ENCODE measurements at regions not wholly inside any gene's neighbourhood (a gene's known extent, or its start where the extent isn't known, plus 50 kb on each side); places are given as distances from the start of the nearest gene placed in this dataset.
"Not testable (repeated sequence)": the region's sequence is repeated elsewhere in the genome, so short reads cannot be mapped to it uniquely, and the experiment has no call there.

- DNase-seq = no peak
- Mint-ChIP-seq H3K27me3 (no peaks in the 10 kb centered on the region), H3K4me3 (no peak overlapping the region), H3K4me1 (no peaks in the 10 kb centered on the region), H3K36me3 (ENCODE audit: low read depth) (no peaks in the 10 kb centered on the region), H3K9me3 (no peaks in the 10 kb centered on the region), H3K27ac (no peak overlapping the region)
- intact Hi-C loops (cut with micrococcal nuclease) = no loop called here
Measured at GRCh38 chr14:43369710-43370564, 1137.1 kb downstream of the FSCB start.

- intact Hi-C loops (cut with micrococcal nuclease) = no loop called here
- no peaks in the 10 kb centered on the region for H3K4me1 Mint-ChIP-seq
- no peak overlapping the region for H3K27ac Mint-ChIP-seq
Measured at GRCh38 chr14:43362586-43362985, 1144.5 kb downstream of the FSCB start.

DNA sequence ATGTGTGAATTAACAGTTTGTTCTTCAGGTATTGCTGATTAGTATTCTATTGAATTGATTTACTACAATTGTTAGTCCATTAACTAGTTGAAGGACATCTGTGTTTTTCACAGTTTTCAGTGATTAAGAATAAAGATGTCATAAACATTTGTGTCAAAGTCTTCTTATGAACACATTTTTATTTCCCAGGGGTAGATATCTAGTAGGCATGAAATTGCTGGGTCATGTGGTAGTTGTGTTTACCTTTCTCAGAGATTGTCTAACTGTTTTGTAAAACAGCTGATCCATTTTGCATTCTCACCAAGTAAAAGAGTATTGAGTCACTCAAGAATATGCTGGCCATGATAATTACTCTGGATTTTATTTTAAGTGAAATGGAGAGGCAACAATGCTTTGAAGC is 1145.3 kb downstream of the FSCB start:
- H3K36me3 Mint-ChIP-seq (ENCODE audit: low read depth) = no peaks in the 10 kb centered on the region
- intact Hi-C loops (cut with micrococcal nuclease) = no loop called here
- H3K4me3 Mint-ChIP-seq = no peak overlapping the region
- DNase-seq = no peak
- no peaks in the 10 kb centered on the region for H3K9me3 Mint-ChIP-seq
- H3K27me3 Mint-ChIP-seq = no peaks in the 10 kb centered on the region
- no peak overlapping the region for H3K27ac Mint-ChIP-seq
- H3K4me1 Mint-ChIP-seq = no peaks in the 10 kb centered on the region

More at GRCh38 chr14:43362586-43362985, 1144.5 kb downstream of the FSCB start:
- Mint-ChIP-seq H3K36me3 (ENCODE audit: low read depth) (no peaks in the 10 kb centered on the region), H3K27me3 (no peaks in the 10 kb centered on the region), H3K4me3 (no peak overlapping the region), H3K9me3 (no peaks in the 10 kb centered on the region)
- no peak for DNase-seq

- H3K27ac Mint-ChIP-seq = no peak overlapping the region
- H3K9me3 Mint-ChIP-seq = peaks cover 2% of the 10 kb centered on the region
- no peak overlapping the region for H3K4me3 Mint-ChIP-seq
- intact Hi-C loops (cut with micrococcal nuclease) = no loop called here
- no peaks in the 10 kb centered on the region for H3K4me1 Mint-ChIP-seq
- no peak for DNase-seq
- no peaks in the 10 kb centered on the region for H3K27me3 Mint-ChIP-seq
- no peaks in the 10 kb centered on the region for H3K36me3 Mint-ChIP-seq (ENCODE audit: low read depth)
Measured at GRCh38 chr14:43360239-43360638, 1146.8 kb downstream of the FSCB start.

DNA sequence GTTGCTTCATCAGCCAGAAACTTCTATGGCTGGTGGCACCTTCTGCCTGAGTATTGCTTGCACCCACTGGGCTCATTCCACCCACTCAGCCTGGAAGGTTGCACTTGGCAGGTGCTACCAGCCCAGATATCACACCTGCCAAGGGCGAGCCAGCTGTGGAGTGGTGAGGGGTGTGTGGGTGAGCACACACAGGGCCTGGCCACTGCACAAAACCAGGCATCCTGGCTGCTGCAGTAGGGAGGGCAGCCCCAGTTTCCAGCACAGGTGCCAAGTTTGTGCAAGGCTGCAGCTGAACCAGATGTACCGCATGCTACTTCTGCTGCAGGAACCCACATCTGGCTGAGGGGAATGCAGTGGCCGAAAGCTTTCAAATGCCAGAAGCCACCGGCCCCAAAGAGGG is 1147.8 kb downstream of the FSCB start:
- H3K27ac Mint-ChIP-seq = no peak overlapping the region
- H3K36me3 Mint-ChIP-seq (ENCODE audit: low read depth) = no peaks in the 10 kb centered on the region

DNA sequence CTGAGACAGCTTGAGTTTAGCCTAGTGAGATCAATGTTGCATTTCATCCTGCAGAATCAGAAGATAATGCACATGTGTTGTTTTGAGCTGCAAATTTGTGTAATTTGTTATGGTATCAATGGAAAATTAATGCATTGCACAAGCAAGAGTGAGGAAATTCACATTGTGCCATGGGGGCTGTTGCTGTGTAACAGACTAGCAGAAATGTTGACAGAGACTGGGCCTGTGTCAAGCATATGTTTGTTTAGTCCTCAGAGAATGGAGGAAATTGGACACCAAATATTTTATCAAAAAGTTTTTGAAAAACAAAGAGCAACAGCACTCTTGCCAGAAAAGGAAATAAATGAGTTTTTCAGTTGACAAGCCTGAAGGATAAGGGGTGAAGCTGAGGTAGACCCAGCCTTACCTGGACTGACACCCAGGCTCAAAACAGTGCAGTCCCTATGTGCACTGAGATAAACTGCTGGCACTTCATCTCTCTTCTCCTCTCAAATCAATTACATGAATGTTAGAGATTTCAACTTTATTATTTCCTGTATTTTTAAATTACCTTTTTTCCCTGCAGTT is 1150.0 kb downstream of the FSCB start:
- H3K27ac Mint-ChIP-seq = no peak overlapping the region
- H3K27me3 Mint-ChIP-seq = no peaks in the 10 kb centered on the region
- no peak for DNase-seq
- no peaks in the 10 kb centered on the region for H3K36me3 Mint-ChIP-seq (ENCODE audit: low read depth)
- H3K4me3 Mint-ChIP-seq = no peak overlapping the region
- H3K4me1 Mint-ChIP-seq = no peaks in the 10 kb centered on the region
- H3K9me3 Mint-ChIP-seq = peaks cover 4% of the 10 kb centered on the region
- intact Hi-C loops (cut with micrococcal nuclease) = no loop called here

More for the DNA sequence above, 1147.8 kb downstream of the FSCB start:
- Mint-ChIP-seq H3K4me1 (no peaks in the 10 kb centered on the region), H3K9me3 (peaks cover 4% of the 10 kb centered on the region), H3K27me3 (no peaks in the 10 kb centered on the region), H3K4me3 (no peak overlapping the region)
- intact Hi-C loops (cut with micrococcal nuclease) = no loop called here
- DNase-seq = no peak

GRCh38 chr14:43356382-43356781 is 1150.7 kb downstream of the FSCB start:
- H3K27ac Mint-ChIP-seq = no peak overlapping the region
- no peak overlapping the region for H3K4me3 Mint-ChIP-seq
- intact Hi-C loops (cut with micrococcal nuclease) = no loop called here
- H3K36me3 Mint-ChIP-seq (ENCODE audit: low read depth) = no peaks in the 10 kb centered on the region
- no peak for DNase-seq
- H3K4me1 Mint-ChIP-seq = no peaks in the 10 kb centered on the region
- peaks cover 4% of the 10 kb centered on the region for H3K9me3 Mint-ChIP-seq
- H3K27me3 Mint-ChIP-seq = no peaks in the 10 kb centered on the region

DNA sequence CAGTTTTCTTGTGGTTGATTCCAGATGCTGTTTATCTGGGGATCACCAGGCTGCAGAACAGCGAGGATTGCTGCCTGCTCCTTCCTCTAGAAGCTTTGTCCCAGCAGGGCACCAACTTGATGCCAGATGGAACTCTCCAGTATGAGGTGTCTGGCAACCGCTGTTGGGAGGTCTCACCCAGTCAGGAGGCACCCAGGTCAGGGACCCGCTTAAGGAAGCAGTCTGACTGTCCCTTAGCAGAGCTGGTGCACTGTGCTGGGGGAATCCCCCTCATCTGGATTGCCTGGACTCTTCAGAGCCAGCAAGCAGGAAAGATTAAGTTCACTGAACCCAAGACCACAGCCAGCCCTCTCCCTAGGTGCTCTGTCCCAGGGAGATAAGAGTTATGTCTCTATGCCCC is 1165.2 kb downstream of the FSCB start:
- Mint-ChIP-seq H3K36me3 (ENCODE audit: low read depth) (no peaks in the 10 kb centered on the region), H3K4me1 (no peaks in the 10 kb centered on the region), H3K27ac (no peak overlapping the region), H3K27me3 (no peaks in the 10 kb centered on the region), H3K9me3 (peaks cover 15% of the 10 kb centered on the region), H3K4me3 (no peak overlapping the region)
- no peak for DNase-seq
- intact Hi-C loops (cut with micrococcal nuclease) = no loop called here

GRCh38 chr14:43338713-43339112 is 1168.4 kb downstream of the FSCB start:
- H3K4me3 Mint-ChIP-seq = no peak overlapping the region
- no peak for DNase-seq
- H3K36me3 Mint-ChIP-seq (ENCODE audit: low read depth) = no peaks in the 10 kb centered on the region
- no peak overlapping the region for H3K27ac Mint-ChIP-seq
- intact Hi-C loops (cut with micrococcal nuclease) = no loop called here
- H3K4me1 Mint-ChIP-seq = no peaks in the 10 kb centered on the region
- H3K9me3 Mint-ChIP-seq = peaks cover 10% of the 10 kb centered on the region
- no peaks in the 10 kb centered on the region for H3K27me3 Mint-ChIP-seq

- H3K36me3 Mint-ChIP-seq (ENCODE audit: low read depth) = no peaks in the 10 kb centered on the region
- H3K27me3 Mint-ChIP-seq = no peaks in the 10 kb centered on the region
- no peak overlapping the region for H3K27ac Mint-ChIP-seq
- intact Hi-C loops (cut with micrococcal nuclease) = no loop called here
- no peak for DNase-seq
- peaks cover 7% of the 10 kb centered on the region for H3K9me3 Mint-ChIP-seq
- H3K4me3 Mint-ChIP-seq = no peak overlapping the region
- no peaks in the 10 kb centered on the region for H3K4me1 Mint-ChIP-seq
Measured at GRCh38 chr14:43336351-43336750, 1170.7 kb downstream of the FSCB start.

DNA sequence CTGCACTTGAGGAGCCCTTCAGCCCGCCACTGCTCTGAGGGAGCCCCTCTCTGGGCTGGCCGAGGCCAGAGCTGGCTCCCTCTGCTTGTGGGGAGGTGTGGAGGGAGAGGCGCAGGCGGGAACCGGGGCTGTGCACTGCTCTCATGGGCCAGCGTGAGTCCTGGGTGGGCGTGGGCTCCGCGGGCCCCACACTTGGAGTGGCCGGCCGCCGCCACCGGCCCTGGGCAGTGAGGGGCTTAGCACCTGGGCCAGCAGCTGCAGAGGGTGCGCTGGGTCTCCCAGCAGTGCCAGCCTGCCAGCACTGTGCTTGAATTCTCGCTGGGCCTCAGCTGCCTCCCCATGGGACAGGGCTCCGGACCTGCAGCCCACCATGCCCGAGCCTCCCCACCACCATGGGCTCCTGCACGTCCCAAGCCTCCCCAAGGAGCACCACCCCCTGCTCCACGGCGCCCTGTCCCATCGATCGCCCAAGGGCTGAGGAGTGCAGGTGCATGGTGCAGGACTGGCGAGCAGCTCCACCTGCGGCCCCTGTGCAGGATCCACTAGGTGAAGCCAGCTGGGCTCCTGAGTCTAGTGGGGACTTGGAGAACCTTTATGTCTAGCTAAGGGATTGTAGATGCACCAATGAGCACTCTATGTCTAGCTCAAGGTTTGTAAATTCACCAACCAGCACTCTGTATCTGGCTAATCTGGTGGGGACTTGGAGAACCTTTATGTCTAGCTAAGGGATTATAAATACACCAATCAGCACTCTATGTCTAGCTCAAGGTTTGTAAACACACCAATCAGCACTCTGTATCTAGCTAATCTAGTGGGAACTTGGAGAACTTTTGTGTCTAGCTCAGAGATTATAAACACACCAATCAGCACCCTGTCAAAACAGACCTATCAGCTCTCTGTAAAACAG is 1180.3 kb downstream of the FSCB start:
- H3K27ac Mint-ChIP-seq; H3K4me3 Mint-ChIP-seq; H3K36me3 Mint-ChIP-seq (ENCODE audit: low read depth); DNase-seq; H3K9me3 Mint-ChIP-seq; H3K27me3 Mint-ChIP-seq; H3K4me1 Mint-ChIP-seq; intact Hi-C loops (cut with micrococcal nuclease): not testable (repeated sequence)

- no peak overlapping the region for H3K27ac Mint-ChIP-seq
- no peaks in the 10 kb centered on the region for H3K27me3 Mint-ChIP-seq
- H3K36me3 Mint-ChIP-seq (ENCODE audit: low read depth) = no peaks in the 10 kb centered on the region
- H3K4me3 Mint-ChIP-seq = no peak overlapping the region
- no peaks in the 10 kb centered on the region for H3K9me3 Mint-ChIP-seq
- no peaks in the 10 kb centered on the region for H3K4me1 Mint-ChIP-seq
- no peak for DNase-seq
- intact Hi-C loops (cut with micrococcal nuclease) = no loop called here
Measured at GRCh38 chr14:43316427-43316826, 1190.7 kb downstream of the FSCB start.

DNA sequence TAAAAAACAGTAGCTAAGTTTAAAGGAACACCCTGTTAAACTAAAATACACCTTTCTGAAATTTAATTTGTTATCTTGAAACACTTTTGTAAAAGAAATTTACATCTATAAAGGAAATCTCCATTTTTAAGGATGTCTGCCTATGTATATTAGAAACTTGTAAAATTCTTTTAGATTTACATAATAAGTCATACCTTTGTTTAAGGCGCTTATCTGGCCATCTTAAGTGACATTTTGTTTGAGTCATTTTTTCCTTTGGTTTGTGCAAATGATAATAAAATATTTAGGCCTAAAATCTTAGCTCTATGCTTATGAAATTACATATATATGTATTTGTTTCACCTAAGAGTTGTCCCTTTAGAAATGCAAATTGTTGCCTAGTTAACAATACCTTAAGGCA is 1193.4 kb downstream of the FSCB start:
- DNase-seq = no peak
- Mint-ChIP-seq H3K4me3 (no peak overlapping the region), H3K4me1 (no peaks in the 10 kb centered on the region), H3K27me3 (no peaks in the 10 kb centered on the region), H3K27ac (no peak overlapping the region), H3K36me3 (ENCODE audit: low read depth) (no peaks in the 10 kb centered on the region), H3K9me3 (no peaks in the 10 kb centered on the region)
- intact Hi-C loops (cut with micrococcal nuclease) = no loop called here
